ENCODE measurements at regions not wholly inside any gene's neighbourhood (a gene's known extent, or its start where the extent isn't known, plus 50 kb on each side); places are given as distances from the start of the nearest gene placed in this dataset.
"Not testable (repeated sequence)": the region's sequence is repeated elsewhere in the genome, so short reads cannot be mapped to it uniquely, and the experiment has no call there.

DNA sequence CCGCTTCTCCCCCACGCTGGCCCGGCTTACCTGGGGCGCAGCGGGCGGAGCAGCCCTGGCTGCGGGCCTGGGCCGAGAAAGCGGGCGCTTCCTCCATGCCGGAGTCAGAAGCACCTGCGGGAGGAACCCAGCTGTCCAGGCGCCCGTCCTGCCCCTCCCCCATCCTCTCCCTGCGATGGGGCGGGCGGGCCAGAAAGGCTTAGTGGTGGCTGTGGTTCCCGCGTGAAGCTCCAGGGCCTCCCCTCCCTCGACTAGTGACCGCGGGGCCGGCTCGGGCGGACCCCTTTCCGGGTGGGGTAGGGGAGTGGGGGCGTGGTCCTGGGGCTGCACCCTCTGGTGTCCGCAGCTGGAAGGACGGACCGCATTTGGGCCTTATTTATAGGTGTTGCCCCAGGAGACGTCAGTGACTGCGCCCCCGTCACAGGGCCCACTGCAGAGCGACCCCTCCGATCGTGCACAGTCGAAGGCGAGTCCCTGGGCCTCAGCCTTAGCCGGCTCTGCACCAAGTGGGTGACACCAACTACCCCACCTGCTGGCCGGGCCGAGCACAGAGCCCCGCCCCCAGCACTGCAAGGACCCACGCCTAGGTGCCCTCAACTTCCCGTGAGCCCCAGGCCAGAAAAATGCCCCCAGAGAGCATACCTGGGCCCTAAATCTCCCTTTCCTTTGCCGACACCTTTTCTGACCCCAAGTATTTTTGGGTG is 302.7 kb downstream of the CCDC74A start:
- peak in 1 of 12 donors; percentile 15 for TF ChIP-seq CTCF (IDR thresholded peaks at IDR 0.05)
- TF ChIP-seq POLR2A (IDR thresholded peaks at IDR 0.05), result not testable (repeated sequence)

All from heart left ventricle (tissue), 13 donors.